Liver (tissue), 8 donors: ENCODE measurements at regions not wholly inside any gene's neighbourhood (a gene's known extent, or its start where the extent isn't known, plus 50 kb on each side); places are given as distances from the start of the nearest gene placed in this dataset.

Source experiments
- DNase-seq: peaks from one replicate; pipeline ENCODE4 v3.0.0-alpha.2; 2017; ENCODE audit warnings: low spot score
- H3K27ac ChIP-seq, 2 donors: one replicate each; pipeline ENCODE4 v1.7.0; 2013; ENCODE audit warnings: inconsistent platforms in 2 of 2, low read length in 2 of 2, control low read depth in 1 of 2, low read depth in 1 of 2, mild to moderate bottlenecking in 1 of 2
- H3K27me3 ChIP-seq, 4 donors: one replicate each; pipeline versions ENCODE4 v1.6.1 to v1.7.0; 2013; ENCODE audit warnings: low read length in 3 of 4, inconsistent platforms in 1 of 4, mild to moderate bottlenecking in 1 of 4, moderate library complexity in 1 of 4; ENCODE audit not compliant: control insufficient read depth in 4 of 4, insufficient read depth in 4 of 4
- H3K36me3 ChIP-seq, 4 donors: one replicate each; pipeline versions ENCODE4 v1.6.1 to v1.7.0; 2013; ENCODE audit warnings: low read length in 3 of 4, mild to moderate bottlenecking in 3 of 4, low read depth in 1 of 4, moderate library complexity in 1 of 4; ENCODE audit not compliant: control insufficient read depth in 4 of 4, insufficient read depth in 3 of 4
- H3K4me1 ChIP-seq, 4 donors: one replicate each; pipeline versions ENCODE4 v1.6.1 to v1.7.0; 2013; ENCODE audit warnings: low read length in 3 of 4, mild to moderate bottlenecking in 3 of 4, moderate library complexity in 1 of 4; ENCODE audit not compliant: control insufficient read depth in 4 of 4, insufficient read depth in 4 of 4
- H3K4me3 ChIP-seq, 3 donors: one replicate each; pipeline versions ENCODE4 v1.6.1 to v1.7.0; 2013; ENCODE audit warnings: low read length in 3 of 3, control low read depth in 1 of 3, low read depth in 1 of 3, mild to moderate bottlenecking in 1 of 3
- H3K9ac ChIP-seq, 2 donors: one replicate each; pipeline ENCODE4 v1.7.0; 2013; ENCODE audit warnings: low read length in 2 of 2, mild to moderate bottlenecking in 2 of 2, moderate library complexity in 2 of 2, control low read depth in 1 of 2, low read depth in 1 of 2
- H3K9me3 ChIP-seq, 4 donors: one replicate each; pipeline versions ENCODE4 v1.6.1 to v1.7.0; 2013; ENCODE audit warnings: low read length in 3 of 4; ENCODE audit not compliant: control insufficient read depth in 4 of 4
- ATF3 ChIP-seq: IDR thresholded peaks from 2 replicates; pipeline ENCODE4 v1.6.1; 2016; ENCODE audit warnings: antibody characterized with exemption
- CTCF ChIP-seq: fragments of 150-350 bp; IDR thresholded peaks from 2 replicates; pipeline ENCODE4 v1.5.1; 2017; ENCODE audit warnings: improper control_type of control experiment, low read depth, low read length; ENCODE audit not compliant: missing input control
- EGR1 ChIP-seq, 2 donors: IDR thresholded peaks; 2 replicates each; pipeline ENCODE4 v1.6.1; 2016 to 2018; ENCODE audit warnings: antibody characterized with exemption in 2 of 2, low read depth in 2 of 2
- FOXA1 ChIP-seq: IDR thresholded peaks from 2 replicates; pipeline ENCODE4 v1.6.1; 2016; ENCODE audit warnings: antibody characterized with exemption
- FOXA2 ChIP-seq: IDR thresholded peaks from 2 replicates; pipeline ENCODE4 v1.6.1; 2016; ENCODE audit warnings: antibody characterized with exemption
- GABPA ChIP-seq, 2 donors: IDR thresholded peaks in 1 of 2; conservative IDR thresholded peaks in 1 of 2; 2 replicates each; pipeline ENCODE4 v1.6.1; 2016; ENCODE audit warnings: antibody characterized with exemption in 2 of 2, mild to moderate bottlenecking in 1 of 2, moderate library complexity in 1 of 2
- HNF4A ChIP-seq, 2 donors: conservative IDR thresholded peaks; 2 replicates each; pipeline ENCODE4 v1.6.1; 2016; ENCODE audit warnings: antibody characterized with exemption in 2 of 2, mild to moderate bottlenecking in 2 of 2
- HNF4G ChIP-seq: IDR thresholded peaks from 2 replicates; pipeline ENCODE4 v1.6.1; 2016; ENCODE audit warnings: antibody characterized with exemption
- JUND ChIP-seq, 2 donors: IDR thresholded peaks; 2 replicates each; pipeline ENCODE4 v1.6.1; 2016; ENCODE audit warnings: antibody characterized with exemption in 2 of 2
- MAX ChIP-seq: IDR thresholded peaks from 2 replicates; pipeline ENCODE4 v1.6.1; 2016; ENCODE audit warnings: antibody characterized with exemption
- NR2F2 ChIP-seq: IDR thresholded peaks from 2 replicates; pipeline ENCODE4 v1.6.1; 2016; ENCODE audit warnings: antibody characterized with exemption
- RAD21 ChIP-seq, 2 donors: IDR thresholded peaks; 2 replicates each; pipeline ENCODE4 v1.6.1; 2016; ENCODE audit warnings: antibody characterized with exemption in 2 of 2, mild to moderate bottlenecking in 2 of 2
- REST ChIP-seq: IDR thresholded peaks from 2 replicates; pipeline ENCODE4 v1.6.1; 2016; ENCODE audit warnings: antibody characterized with exemption, mild to moderate bottlenecking
- RXRA ChIP-seq, 2 donors: IDR thresholded peaks; 2 replicates each; pipeline ENCODE4 v1.6.1; 2017 to 2018; ENCODE audit warnings: antibody characterized with exemption in 2 of 2, mild to moderate bottlenecking in 1 of 2
- SP1 ChIP-seq: IDR thresholded peaks from 2 replicates; pipeline ENCODE4 v1.6.1; 2018; ENCODE audit warnings: antibody characterized with exemption, mild to moderate bottlenecking
- TAF1 ChIP-seq: conservative IDR thresholded peaks from 2 replicates; pipeline ENCODE4 v1.6.1; 2016; ENCODE audit warnings: antibody characterized with exemption, mild to moderate bottlenecking
- YY1 ChIP-seq: IDR thresholded peaks from 2 replicates; pipeline ENCODE4 v1.6.1; 2016; ENCODE audit warnings: antibody characterized with exemption, mild to moderate bottlenecking
- ZBTB33 ChIP-seq: IDR thresholded peaks from 2 replicates; pipeline ENCODE4 v1.6.1; 2016; ENCODE audit warnings: antibody characterized with exemption
- WGBS: extraction: QIAGEN DNeasy Blood & Tissue Kit; methylation state at CpG from one replicate; pipeline ENCODE4 v1.1.7; 2013; 5-methylcytosine and 5-hydroxymethylcytosine counted together
- donor health status: healthy.
- donor health status: healthy.
- donor health status: healthy.
- donor health status: healthy.
- donor health status: healthy.

- TF ChIP-seq REST: no peak
Measured at GRCh38 chr2:104745846-104746245, 108.1 kb upstream of the POU3F3 start (continued).

GRCh38 chr2:104746299-104746698 lies 107.6 kb upstream of the POU3F3 start:
- no peaks in the 10 kb centered on the region for H3K4me1 ChIP-seq
- peaks cover 0 to 2% (median 0%) of the 10 kb centered on the region in 4 donors for H3K9me3 ChIP-seq
- DNase-seq: no peak
- peaks cover 0 to 8% (median 3%) of the 10 kb centered on the region in 4 donors for H3K27me3 ChIP-seq
- WGBS: 62% methylated on average over 8 of the region's 8 CpGs
- H3K36me3 ChIP-seq: no peaks in the 10 kb centered on the region
- H3K9ac ChIP-seq: no peak overlapping the region
- no peak overlapping the region for H3K27ac ChIP-seq
- no peak overlapping the region for H3K4me3 ChIP-seq
- TF ChIP-seq ATF3: no peak
- TF ChIP-seq MAX: no peak
- TF ChIP-seq EGR1 (IDR thresholded peaks at IDR 0.05; ENCODE audit: low read depth in 2 of 2): no peak
- TF ChIP-seq ZBTB33: no peak
- no peak for TF ChIP-seq SP1
- no peak for TF ChIP-seq TAF1
- no peak for TF ChIP-seq RXRA (IDR thresholded peaks at IDR 0.05)
- TF ChIP-seq GABPA (IDR thresholded peaks at IDR 0.05 in 1 of 2, conservative IDR thresholded peaks at IDR 0.05 in 1 of 2): no peak
- no peak for TF ChIP-seq HNF4G
- no peak for TF ChIP-seq YY1
- TF ChIP-seq CTCF: no peak
- no peak for TF ChIP-seq FOXA2
- TF ChIP-seq FOXA1: no peak
- no peak for TF ChIP-seq REST
- TF ChIP-seq HNF4A (conservative IDR thresholded peaks at IDR 0.05): no peak
- TF ChIP-seq NR2F2: no peak
- no peak for TF ChIP-seq JUND (IDR thresholded peaks at IDR 0.05)
- no peak for TF ChIP-seq RAD21 (IDR thresholded peaks at IDR 0.05)
